ENCODE measurements at regions not wholly inside any gene's neighbourhood (a gene's known extent, or its start where the extent isn't known, plus 50 kb on each side); places are given as distances from the start of the nearest gene placed in this dataset.
"Not testable (repeated sequence)": the region's sequence is repeated elsewhere in the genome, so short reads cannot be mapped to it uniquely, and the experiment has no call there.

DNA sequence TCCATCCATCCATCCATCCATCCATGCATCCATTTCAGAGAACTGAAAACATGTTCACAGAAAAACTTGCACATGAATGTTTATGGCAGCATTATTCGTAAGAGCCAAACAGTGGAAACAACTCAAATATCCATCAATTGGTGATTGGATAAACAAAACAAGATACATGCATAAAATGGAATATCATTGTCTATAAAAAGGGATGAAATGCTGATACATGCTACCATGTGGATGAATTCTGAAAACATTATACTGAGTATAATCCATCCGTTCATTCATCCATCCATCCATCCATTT lies 115.1 kb downstream of the CRYAA start:
- ATAC-seq; intact Hi-C loops (cut with DNase I, micrococcal nuclease); DNase-seq: not testable (repeated sequence)

DNA sequence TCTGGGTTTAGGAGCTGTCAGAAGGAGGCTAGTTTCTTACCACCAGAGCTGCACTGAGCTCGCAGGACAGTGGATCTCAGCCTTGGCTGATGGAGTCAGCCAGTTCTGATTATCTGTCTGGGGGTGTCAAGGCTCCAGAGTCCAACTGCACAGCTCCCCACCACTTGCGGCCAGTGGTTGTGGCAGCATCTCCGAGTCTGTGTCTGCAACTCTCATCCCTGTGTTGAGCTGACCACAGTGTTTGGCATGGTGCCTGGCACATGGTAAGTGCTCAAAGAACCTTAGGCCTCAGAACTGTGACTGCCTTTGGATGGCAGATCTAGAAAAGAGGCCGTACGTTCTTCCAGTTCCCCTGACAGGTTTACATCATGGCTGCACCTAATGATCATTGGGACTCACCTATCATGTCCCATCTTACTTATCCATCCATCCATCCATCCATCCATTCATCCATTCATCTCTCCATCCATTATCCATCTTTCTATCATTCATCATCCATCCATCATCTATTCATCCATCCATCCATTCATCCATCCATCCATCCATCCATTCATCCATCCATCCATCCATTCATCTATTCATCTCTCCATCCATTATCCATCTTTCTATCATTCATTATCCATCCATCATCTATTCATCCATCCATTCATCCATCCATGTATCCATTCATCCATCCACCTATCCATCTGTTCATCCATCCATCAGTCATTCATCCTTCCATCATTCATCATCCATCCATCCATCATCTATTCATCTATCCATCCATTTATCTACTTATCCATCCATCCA lies 114.5 kb downstream of the CRYAA start:
- intact Hi-C loops (cut with DNase I, micrococcal nuclease) = no loop called here
- no peak for DNase-seq
- no peak for ATAC-seq

DNA sequence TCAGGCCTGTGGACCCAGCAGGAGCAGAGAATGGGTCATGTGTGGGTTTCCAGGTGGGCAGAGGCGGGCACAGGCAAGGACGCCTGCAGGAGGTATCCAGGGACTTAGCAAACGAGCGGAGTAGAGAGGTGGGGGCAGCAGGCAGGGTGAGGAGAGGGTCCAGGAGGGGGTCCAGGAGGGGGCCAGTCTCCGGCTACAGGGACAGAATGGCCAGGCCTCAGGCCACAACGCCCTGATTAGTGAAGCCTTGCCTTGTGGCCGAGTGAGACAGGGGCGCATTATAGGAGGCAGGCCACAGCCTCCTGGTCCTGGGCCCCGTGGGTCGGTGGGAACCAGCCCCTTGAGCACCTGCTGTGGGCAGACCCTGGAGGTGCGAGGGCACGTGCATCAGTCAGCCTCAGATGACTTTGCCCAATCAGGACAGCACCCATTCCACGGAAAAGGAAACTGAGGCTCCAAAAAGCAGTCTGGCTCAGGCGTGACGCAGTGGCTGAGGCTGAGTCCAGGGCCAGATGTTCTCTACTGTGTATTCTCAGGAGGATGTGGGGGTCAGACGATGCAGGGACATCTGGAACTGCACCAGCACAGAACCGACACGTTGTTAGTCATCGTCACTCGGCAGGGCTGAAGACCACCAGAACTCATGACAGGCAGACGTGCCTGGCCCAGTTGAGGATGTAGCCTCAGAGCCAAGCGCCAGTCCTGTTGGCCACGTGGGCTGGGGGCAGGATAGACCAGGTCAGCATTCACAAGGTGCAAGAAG lies 113.7 kb downstream of the CRYAA start:
- no peak for ATAC-seq
- no peak for DNase-seq

DNA sequence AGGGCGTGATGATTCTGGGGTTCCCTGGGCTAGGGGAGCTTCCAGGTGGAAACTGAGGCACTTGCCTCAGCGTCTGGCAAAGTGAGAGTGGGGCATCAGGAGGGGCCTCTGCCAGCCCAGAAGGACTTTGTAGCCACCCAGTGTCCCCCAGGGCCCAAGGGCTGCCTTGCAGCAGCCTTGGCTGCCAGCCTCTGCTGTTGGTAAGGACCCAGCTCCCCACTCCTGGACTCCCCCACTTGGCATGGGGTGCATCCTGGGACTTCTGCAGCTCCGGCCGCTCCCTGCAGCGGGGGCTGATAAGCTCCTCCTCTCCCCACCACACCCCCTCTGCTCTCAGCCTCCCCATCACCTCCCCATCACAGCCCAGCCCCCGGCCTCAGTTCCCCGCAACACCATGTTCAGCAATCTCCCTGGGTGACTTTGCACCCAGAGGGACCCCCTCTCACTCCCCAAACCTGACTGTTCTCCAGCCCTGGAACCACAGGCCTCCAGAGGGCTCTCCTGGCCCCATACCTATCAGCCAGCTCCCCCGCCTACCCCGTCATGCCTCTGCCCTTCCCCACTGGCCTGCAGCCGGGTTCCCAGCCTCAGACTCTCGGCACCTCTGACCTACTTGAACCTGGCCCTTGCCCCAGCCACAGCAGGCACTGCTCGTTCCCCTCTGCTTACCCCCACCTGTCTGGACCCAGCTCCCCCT lies 113.0 kb downstream of the CRYAA start:
- ATAC-seq = no peak
- intact Hi-C loops (cut with DNase I, micrococcal nuclease) = no loop called here
- no peak for DNase-seq

More for the DNA sequence above, 113.7 kb downstream of the CRYAA start:
- intact Hi-C loops (cut with DNase I, micrococcal nuclease) = no loop called here

DNA sequence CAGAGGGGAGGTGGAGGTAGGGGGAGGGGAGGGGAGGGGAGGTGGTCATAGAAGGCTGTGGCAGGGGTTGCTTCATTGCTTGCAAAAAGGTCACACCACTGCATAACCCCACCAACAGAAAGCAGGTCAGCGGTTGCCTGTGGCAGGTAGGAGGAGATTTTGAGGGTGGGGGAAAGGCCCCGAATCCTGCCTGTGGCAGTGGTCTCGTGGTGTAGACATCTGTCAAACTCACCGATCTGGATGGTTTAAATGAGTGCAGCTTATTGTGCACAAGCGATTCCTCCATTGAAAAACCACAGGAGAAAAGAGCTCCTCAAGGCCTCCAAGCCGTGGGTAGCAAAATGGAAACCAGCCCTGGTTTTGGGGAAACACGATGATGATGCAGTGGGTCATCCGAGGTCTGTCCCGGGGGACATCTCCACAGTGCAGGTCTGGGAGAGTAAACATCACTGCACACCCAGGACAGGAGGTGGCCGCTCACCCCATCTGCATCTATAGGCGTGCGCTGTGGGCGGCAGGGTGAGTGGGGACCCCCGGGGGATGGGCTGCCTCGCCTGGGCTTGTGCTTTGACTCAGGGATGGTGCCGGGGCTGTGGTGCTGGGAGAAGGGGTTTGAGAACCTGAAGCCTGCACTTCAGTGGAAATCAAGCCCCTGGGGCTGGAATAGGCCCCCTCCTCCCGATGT lies 112.3 kb downstream of the CRYAA start:
- ATAC-seq (no peak), DNase-seq (no peak)
- intact Hi-C loops (cut with DNase I, micrococcal nuclease) = no loop called here

DNA sequence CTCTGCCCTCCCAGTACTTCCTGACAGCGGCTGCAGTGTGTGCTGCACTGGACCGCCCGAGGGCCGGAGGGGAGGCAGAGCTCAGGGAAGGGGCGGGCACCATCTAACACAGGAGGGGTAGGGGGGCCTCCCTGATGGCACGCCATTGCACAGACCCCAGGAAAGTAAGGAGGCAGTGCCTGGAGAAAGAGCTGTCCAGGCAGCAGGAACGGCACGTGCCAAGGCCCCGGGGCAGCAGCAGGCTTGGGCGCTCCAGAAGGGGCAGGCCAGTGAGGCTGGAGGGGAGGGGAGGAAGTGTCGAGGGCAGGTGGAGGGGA lies 110.7 kb downstream of the CRYAA start:
- DNase-seq (no peak), ATAC-seq (no peak)
- intact Hi-C loops (cut with DNase I, micrococcal nuclease) = no loop called here

DNA sequence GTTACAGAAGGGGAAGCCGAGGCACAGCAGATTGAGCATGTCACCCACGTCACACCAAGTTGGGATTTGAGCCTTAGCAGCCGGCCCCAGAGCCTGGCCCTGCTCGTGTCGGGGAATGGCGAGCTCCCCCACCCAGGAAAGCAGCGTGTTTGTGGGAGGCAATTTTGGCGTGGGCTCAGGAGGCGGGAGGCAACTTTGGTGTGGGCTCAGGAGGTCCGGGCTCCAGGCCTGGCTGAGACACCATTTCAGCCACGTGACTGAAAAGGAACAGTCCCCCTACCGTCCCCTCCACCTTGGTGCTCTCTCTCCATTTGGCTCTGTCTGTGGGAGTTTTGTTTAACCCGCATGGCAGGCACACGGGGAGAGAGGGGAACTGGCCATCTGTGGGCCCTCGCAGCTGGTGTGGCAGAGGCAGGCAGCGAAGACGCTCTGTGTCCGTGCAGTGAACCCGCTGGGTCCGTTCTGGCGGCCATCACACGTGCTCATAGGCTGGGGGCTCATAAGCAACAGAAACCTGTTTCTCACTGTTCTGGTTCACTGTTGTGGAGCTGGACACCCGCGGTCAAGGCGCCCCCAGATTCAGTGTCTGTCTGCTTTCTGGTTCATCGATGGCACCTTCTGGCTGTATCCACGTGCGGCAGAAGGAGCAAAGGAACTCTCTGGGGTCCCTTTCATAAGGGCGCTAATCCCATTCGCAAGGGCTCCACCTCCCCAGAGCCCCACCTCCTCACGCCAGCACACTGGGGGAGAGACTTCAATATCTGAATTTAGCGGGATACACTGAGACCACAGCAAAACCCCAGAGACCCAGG lies 110.2 kb downstream of the CRYAA start:
- intact Hi-C loops (cut with DNase I, micrococcal nuclease) = no loop called here
- ATAC-seq = no peak
- no peak for DNase-seq

DNA sequence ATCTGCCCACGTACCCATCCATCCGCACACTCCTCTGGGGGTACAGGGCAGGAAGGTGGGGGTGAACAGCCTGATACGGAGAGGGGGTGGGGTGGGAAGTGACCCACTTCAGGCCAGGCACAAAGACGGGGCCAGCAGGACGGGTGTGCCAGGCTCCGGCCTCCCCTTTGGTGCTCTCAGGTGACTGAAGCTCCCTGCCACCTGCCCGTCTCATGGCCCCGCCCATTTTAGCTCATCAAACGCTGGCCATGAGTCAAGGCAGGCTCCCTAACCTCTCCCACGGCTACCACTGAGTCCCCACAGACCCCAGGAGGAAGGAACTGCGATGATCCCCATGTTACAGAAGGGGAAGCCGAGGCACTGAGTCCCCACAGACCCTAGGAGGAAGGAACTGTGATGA lies 109.6 kb downstream of the CRYAA start:
- DNase-seq = peak in 1 of 2 donors; percentile 44
- peak; percentile 74 for ATAC-seq
- intact Hi-C loops (cut with DNase I, micrococcal nuclease) = no loop called here

DNA sequence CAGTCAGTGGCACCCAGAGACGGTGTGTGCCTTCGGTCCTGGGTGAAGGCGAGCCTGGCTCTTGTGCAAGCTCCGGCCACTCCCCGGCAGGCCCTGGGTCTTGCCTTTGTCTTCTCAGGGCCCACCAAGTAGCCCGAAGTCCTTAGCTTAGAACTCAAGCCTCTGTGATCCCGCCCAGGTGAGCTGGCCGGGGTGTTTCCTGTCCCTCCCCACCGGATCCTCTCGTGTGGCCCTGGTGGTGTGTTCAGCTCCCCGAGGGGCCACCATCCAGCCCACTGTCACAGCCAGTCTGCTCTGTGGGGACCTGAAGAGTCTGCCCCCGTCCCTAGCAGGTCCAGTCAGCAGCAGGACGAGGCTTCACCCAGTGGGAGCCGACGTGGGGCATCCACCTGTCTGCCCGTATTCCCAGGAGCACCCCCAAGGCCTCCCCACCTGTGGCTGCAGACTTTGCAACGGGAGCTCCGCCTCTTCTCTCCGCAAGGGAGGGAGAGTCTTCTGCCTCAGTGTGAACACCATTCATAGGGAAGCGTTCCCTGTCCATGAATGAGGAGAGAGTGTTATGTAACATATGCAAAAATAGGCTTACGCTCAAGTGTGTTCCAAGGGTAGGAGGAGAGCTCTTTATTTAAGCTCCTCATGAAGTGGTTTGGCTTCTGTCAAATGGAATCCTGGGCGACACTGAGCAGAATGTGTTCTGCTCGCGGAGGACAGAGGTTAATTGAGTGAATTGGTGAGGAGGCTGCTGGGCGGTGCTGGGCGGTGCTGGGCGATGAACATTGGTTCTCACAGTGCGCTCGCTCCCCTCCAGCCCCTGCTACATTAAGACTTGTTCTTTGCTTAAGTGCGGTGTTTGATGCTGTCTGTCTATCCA lies 108.9 kb downstream of the CRYAA start:
- intact Hi-C loops (cut with DNase I, micrococcal nuclease) = no loop called here
- peak; percentile 55 for ATAC-seq
- no peak for DNase-seq

DNA sequence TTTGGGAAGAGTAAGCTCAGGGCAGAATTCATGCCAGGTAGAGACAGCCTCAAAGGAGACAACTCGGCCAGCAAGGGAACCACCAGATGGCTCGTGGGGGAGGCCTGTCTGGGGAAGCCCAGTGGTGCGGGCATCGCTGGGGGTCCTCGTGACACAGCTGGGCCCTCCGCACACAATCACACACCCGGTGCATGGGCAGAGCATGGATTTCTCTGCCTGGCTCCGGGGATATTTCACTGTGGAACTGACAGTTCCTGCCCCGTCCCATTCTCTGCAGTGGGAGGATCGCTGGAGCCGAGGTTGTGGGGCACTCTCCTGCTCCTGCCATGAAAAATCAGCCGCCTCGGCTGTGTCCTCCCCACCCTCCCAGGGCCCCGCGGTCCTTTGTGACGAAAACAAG lies 108.0 kb downstream of the CRYAA start:
- no peak for ATAC-seq
- DNase-seq = no peak
- intact Hi-C loops (cut with DNase I, micrococcal nuclease) = no loop called here

DNA sequence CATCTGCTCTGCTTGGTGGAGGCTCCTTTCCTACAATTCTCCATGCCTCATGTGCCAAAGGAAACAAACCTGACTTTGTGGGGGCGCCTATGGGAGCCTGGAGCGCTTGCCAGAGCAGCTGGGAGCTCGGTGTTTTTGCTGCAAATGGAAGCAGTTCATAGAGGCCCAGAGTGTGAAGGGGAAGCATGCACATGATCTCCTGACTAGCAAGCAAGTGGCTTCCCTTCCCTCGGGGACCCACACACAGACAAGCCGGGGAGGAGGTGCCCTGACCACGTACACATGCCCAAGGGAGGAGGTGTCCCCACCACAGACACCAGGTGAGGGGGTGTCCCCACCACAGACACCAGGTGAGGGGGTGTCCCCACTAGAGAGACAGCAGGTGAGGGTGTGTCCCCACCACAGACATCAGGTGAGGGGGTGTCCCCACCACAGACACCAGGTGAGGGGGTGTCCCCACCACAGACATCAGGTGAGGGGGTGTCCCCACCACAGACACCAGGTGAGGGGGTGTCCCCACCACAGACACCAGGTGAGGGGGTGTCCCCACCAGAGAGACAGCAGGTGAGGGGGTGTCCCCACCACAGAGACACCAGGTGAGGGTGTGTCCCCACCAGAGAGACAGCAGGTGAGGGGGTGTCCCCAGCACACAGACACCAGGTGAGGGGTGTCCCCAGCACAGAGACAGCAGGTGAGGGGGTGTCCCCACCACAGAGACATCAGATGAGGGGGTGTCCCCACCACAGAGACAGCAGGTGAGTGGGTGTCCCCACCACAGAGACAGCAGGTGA lies 106.8 kb downstream of the CRYAA start:
- ATAC-seq (no peak), DNase-seq (no peak)
- intact Hi-C loops (cut with DNase I, micrococcal nuclease) = no loop called here

DNA sequence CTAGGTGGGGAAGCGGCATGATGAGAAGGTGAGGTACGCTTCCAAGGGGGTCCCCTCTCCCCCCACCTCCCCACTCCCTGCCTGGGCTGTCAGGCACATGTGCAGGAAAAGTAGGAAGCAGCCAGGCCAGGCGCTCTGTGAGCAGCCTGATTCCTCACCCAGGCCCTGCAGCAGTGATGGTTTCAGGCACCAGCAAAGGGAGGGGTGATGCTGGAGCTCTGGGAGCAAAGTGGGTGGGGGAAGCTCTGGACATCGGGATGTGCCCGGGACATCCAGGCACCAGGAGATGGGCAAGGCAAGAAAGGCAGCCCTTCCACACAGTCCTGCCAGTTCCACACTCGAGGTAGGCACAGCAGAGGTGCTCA lies 106.1 kb downstream of the CRYAA start:
- no peak for DNase-seq
- intact Hi-C loops (cut with DNase I, micrococcal nuclease) = no loop called here
- no peak for ATAC-seq

DNA sequence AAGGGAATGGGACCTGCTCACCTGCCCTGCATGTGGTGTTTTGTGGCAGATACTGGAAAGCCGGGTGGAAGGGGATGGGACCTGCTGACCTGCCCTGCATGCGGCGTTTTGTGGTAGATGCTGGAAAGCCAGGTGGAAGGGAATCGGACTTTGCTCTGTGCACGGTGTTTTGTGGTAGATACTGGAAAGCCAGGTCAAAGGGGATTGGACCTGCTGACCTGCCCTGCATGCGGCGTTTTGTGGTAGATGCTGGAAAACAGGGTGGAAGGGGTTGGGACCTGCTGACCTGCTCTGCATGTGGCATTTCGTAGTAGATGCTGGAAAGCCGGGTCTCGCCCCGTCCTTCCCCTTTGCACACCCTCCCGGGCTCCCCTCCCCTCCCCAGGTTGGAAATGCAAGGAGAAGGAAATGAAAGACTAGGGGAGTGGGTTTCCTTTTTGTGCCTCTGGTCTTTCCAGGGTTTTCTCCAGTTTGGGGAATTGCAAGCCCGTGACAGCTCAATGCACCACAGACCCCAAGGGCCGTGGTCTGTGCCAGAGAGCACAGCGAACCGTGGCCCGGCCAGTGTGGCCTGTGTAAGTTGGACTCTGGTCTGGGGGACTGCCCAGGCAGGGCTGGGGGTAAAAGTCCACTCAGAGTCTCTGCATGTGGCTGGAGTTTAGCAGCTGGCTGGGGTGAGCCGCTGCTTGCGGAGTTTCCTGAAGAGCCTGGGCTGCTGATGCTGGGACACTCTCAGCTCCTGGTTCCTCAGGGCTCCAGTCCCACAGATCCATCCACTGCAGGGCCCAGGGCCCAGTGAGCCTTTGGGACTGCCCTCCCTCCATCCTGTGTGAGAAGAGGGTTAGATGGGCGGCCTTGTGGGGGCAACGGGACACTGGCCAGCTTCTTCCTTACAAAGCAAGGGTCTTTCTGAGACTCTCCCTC lies 105.5 kb downstream of the CRYAA start:
- intact Hi-C loops (cut with DNase I, micrococcal nuclease) = no loop called here

DNA sequence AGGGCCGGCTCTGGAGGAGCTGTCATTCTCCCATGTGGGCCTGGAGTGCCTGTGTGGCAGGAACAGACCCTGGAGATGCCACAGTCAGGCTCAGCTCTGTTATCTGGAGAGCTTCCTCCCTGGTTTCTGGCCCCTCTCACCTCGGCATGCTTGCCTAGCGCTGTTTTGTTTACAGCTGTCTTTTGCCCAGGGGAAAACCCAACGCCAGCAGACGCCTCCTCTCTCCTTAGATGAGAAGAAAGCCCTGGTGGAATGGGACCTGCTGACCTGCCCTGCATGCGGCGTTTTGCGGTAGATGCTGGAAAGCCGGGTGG lies 104.9 kb downstream of the CRYAA start:
- no peak for ATAC-seq
- intact Hi-C loops (cut with DNase I, micrococcal nuclease) = no loop called here
- no peak for DNase-seq

More for the DNA sequence above, 105.5 kb downstream of the CRYAA start:
- DNase-seq = no peak
- ATAC-seq = no peak

DNA sequence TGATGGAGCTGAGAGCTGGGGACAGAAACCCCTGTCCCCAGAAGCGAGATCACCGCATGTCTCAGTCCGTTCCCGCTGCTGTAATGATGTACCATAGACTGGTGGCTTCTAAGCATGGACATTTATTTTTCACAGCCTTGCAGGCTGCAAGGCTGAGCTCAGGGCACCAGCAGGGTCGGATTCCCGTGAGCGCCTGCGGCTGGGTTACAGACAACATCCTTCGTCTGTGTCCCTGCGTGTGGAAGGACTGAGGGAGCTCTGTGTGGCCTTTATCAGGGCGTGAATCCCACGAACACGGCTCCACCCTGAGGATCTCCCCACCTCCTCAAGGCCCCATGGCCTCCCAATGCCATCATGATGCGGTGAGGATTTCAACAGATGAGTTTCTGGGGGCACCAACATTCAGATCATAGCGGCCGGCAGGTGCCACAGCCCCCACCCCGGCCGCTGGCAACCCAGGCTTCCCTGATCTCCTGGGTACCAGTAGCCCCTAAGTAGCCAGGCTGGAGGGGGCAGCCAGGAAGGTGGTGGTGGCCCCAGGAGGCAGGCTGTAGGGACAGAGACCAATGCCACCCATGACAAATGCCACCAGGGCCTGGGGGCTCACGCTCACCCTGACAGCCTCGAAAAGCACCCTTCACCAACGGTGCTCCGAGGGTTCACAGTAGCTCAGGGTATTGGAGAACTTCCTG lies 104.4 kb downstream of the CRYAA start:
- intact Hi-C loops (cut with DNase I, micrococcal nuclease) = no loop called here
- DNase-seq = no peak
- ATAC-seq = no peak

DNA sequence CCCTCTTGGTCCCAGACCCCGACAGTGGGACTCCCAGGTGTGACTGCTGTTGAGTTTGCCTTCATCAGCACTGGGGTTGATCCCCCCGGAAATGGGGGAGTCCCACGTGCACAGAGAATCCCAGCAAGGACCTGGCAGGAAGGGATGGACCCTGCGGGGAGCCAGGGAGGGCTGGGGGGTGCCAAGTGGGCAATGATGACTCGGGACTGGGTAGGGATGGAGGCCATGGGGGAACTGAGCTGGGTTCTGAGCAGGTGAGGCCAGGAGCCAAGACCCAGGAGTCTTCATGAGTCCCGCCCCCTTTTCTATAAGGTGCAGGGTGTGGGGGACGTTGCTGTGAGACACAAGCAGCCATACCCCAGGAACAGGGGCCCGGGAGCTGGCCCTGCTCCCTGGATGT lies 103.8 kb downstream of the CRYAA start:
- intact Hi-C loops (cut with DNase I, micrococcal nuclease) = no loop called here
- DNase-seq (no peak), ATAC-seq (no peak)
